Fibroblast of lung (primary cell): ENCODE measurements at regions not wholly inside any gene's neighbourhood (a gene's known extent, or its start where the extent isn't known, plus 50 kb on each side); places are given as distances from the start of the nearest gene placed in this dataset.

Experiments
- DNase-seq, 2 donors: peaks; one replicate each; pipeline versions ENCODE4 v3.0.0 to v3.0.0-alpha.2; 2010; ENCODE audit warnings: low read depth in 2 of 2
- H2AFZ ChIP-seq: 2 replicates; pipeline ENCODE4 v1.5.1; 2012; ENCODE audit warnings: low read length, control low read depth, inconsistent platforms
- H3K27ac ChIP-seq: 2 replicates; pipeline ENCODE4 v1.5.1; 2011; ENCODE audit warnings: low read length, control low read depth; ENCODE audit not compliant: insufficient read depth
- H3K27me3 ChIP-seq: 2 replicates; pipeline ENCODE4 v1.5.1; 2011; ENCODE audit warnings: mild to moderate bottlenecking, low read length; ENCODE audit not compliant: control insufficient read depth, insufficient read depth
- H3K36me3 ChIP-seq: 2 replicates; pipeline ENCODE4 v1.5.1; 2011; ENCODE audit warnings: low read length; ENCODE audit not compliant: control insufficient read depth, insufficient read depth
- H3K4me1 ChIP-seq: 2 replicates; pipeline ENCODE4 v1.5.1; 2011; ENCODE audit warnings: low read length; ENCODE audit not compliant: control insufficient read depth, insufficient read depth; ENCODE audit errors: extremely low read depth
- H3K4me2 ChIP-seq: 2 replicates; pipeline ENCODE4 v1.5.1; 2011; ENCODE audit warnings: low read length, control low read depth; ENCODE audit not compliant: insufficient read depth; ENCODE audit errors: extremely low read depth
- H3K4me3 ChIP-seq, 4 experiments: fragments of 200-600 bp in 1 of 4; sonication (generic) in 1 of 4; replicated peaks in 1 of 4; 2 replicates each; pipeline ENCODE4 v1.5.1; 2011 to 2016; ENCODE audit warnings: low read length in 4 of 4, low read depth in 3 of 4, mild to moderate bottlenecking in 3 of 4, control low read depth in 2 of 4, inconsistent platforms in 1 of 4, mixed read lengths in 1 of 4; ENCODE audit not compliant: insufficient read depth in 1 of 4; ENCODE audit errors: control extremely low read depth in 1 of 4
- H3K79me2 ChIP-seq: 2 replicates; pipeline ENCODE4 v1.5.1; 2012; ENCODE audit warnings: mild to moderate bottlenecking, low read length, inconsistent platforms; ENCODE audit not compliant: control insufficient read depth, insufficient read depth
- H3K9ac ChIP-seq: 2 replicates; pipeline ENCODE4 v1.5.1; 2011; ENCODE audit warnings: mild to moderate bottlenecking, low read length, control low read depth; ENCODE audit not compliant: insufficient read depth
- H3K9me3 ChIP-seq: 2 replicates; pipeline ENCODE4 v1.5.1; 2012; ENCODE audit warnings: low read depth, low read length; ENCODE audit not compliant: control insufficient read depth, insufficient read depth
- H4K20me1 ChIP-seq: 2 replicates; pipeline ENCODE4 v1.5.1; 2011; ENCODE audit warnings: low read length; ENCODE audit not compliant: control insufficient read depth, insufficient read depth; ENCODE audit errors: extremely low read depth
- CTCF ChIP-seq, 2 donors: IDR thresholded peaks in 1 of 2; conservative IDR thresholded peaks in 1 of 2; 1 replicate in 1 of 2; 2 replicates in 1 of 2; pipeline ENCODE4 v1.5.1; 2011 to 2012; ENCODE audit warnings: low read length in 2 of 2, control low read depth in 1 of 2, inconsistent platforms in 1 of 2, low read depth in 1 of 2, mild to moderate bottlenecking in 1 of 2
- EZH2 ChIP-seq: IDR thresholded peaks from 2 replicates; pipeline ENCODE4 v1.5.1; 2012; ENCODE audit warnings: low read length, control low read depth, mild to moderate bottlenecking; ENCODE audit errors: missing control alignments

- no peaks in the 10 kb centered on the region for H3K9me3 ChIP-seq
- no peaks in the 10 kb centered on the region for H3K4me1 ChIP-seq
- H3K9ac ChIP-seq: no peak overlapping the region
- no peak overlapping the region for H3K4me3 ChIP-seq
- no peaks in the 10 kb centered on the region for H4K20me1 ChIP-seq
- no peaks in the 10 kb centered on the region for H3K27me3 ChIP-seq
- H3K79me2 ChIP-seq: no peaks in the 10 kb centered on the region
- H3K27ac ChIP-seq: no peak overlapping the region
- no peak overlapping the region for H2AFZ ChIP-seq
- DNase-seq: no peak
- TF ChIP-seq EZH2 (no peak), CTCF (conservative IDR thresholded peaks at IDR 0.05 in 1 of 2, IDR thresholded peaks at IDR 0.05 in 1 of 2; ENCODE audit: low read depth in 1 of 2, low read length in 2 of 2) (no peak)
- H3K4me2 ChIP-seq: no peak overlapping the region
- H3K36me3 ChIP-seq: no peaks in the 10 kb centered on the region
These were observed 348.3 kb downstream of the ADCYAP1 start for GRCh38 chr18:1252936-1253335.

DNA sequence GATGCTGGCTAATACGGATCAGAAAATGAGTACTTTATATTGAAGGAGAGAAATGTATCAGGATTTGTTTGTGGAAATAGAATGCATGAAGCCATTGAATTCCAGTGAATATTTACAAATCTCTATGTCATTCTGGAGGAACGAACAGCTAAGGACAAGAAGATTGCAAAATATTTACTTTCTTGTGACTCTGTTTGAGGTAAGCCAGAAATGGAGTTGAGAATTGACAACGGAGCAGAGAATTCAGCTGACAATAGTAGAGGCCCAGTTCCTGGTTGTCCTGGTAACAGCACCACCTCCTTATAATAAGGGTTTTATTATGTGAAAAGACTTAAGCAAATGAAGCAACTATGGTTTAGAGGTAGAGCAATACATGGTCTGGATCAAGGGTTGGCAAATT lies 349.2 kb downstream of the ADCYAP1 start:
- no peaks in the 10 kb centered on the region for H4K20me1 ChIP-seq
- no peaks in the 10 kb centered on the region for H3K36me3 ChIP-seq
- H3K27ac ChIP-seq: no peak overlapping the region
- no peaks in the 10 kb centered on the region for H3K4me1 ChIP-seq
- H3K9me3 ChIP-seq: no peaks in the 10 kb centered on the region
- no peaks in the 10 kb centered on the region for H3K27me3 ChIP-seq
- no peak overlapping the region for H3K9ac ChIP-seq
- TF ChIP-seq CTCF (conservative IDR thresholded peaks at IDR 0.05 in 1 of 2, IDR thresholded peaks at IDR 0.05 in 1 of 2; ENCODE audit: low read depth in 1 of 2, low read length in 2 of 2): no peak
- no peak for TF ChIP-seq EZH2
- no peaks in the 10 kb centered on the region for H3K79me2 ChIP-seq
- H3K4me2 ChIP-seq: no peak overlapping the region
- H2AFZ ChIP-seq: no peak overlapping the region
- no peak for DNase-seq
- no peak overlapping the region for H3K4me3 ChIP-seq

DNA sequence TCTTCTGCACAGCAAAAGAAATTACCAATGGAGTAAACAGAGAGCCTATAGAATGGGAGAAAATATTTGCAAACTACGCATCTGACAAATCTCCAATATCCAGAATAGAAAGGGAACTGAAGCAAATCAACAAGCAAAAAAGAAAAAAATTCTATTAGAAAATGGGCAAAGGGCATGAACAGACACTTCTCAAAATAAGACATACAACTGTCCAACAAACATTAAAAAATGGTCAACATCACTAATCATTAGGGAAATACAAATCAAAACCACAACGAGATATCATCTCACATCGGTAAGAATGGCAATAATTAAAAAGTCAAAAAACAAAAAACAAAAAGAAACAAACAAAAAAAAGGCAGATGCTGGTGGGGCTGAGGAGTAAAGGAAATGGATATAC lies 356.4 kb downstream of the ADCYAP1 start:
- H3K4me2 ChIP-seq: no peak overlapping the region
- H3K9ac ChIP-seq: no peak overlapping the region
- no peak for DNase-seq
- no peak overlapping the region for H3K4me3 ChIP-seq
- H3K9me3 ChIP-seq: no peaks in the 10 kb centered on the region
- H3K27ac ChIP-seq: no peak overlapping the region
- H3K36me3 ChIP-seq: no peaks in the 10 kb centered on the region
- H3K27me3 ChIP-seq: no peaks in the 10 kb centered on the region
- no peaks in the 10 kb centered on the region for H3K4me1 ChIP-seq
- H4K20me1 ChIP-seq: no peaks in the 10 kb centered on the region
- TF ChIP-seq EZH2 (no peak), CTCF (conservative IDR thresholded peaks at IDR 0.05 in 1 of 2, IDR thresholded peaks at IDR 0.05 in 1 of 2; ENCODE audit: low read depth in 1 of 2, low read length in 2 of 2) (no peak)
- no peaks in the 10 kb centered on the region for H3K79me2 ChIP-seq
- H2AFZ ChIP-seq: no peak overlapping the region
